ENCODE measurements at regions not wholly inside any gene's neighbourhood (a gene's known extent, or its start where the extent isn't known, plus 50 kb on each side); places are given as distances from the start of the nearest gene placed in this dataset.

DNA sequence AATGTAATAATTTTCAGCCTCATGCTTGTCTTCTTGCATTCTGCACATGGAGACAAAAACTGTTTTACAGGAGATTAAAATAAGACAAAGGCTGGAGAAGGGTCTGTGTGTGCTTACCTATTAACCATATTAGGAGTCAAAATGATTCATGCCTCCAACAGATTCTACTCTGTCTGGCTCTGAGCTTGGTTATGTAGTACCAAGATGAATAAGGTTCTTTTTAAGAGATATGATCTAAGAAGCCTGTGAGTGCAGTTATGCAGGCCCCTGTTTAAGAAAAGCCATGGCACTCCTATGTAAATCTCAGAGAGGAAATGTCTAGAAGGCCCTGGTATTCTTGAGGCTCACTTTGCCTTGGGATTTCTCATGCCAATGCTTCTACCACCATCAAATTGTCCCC, 486.6 kb upstream of the CDH11 start (continued):
- TF ChIP-seq MAFK (IDR thresholded peaks at IDR 0.05; ENCODE audit: low read depth, low read length) (no peak), BCL11A (IDR thresholded peaks at IDR 0.05; ENCODE audit: low read depth in 2 of 2, low read length in 2 of 2) (no peak), SAP30 (IDR thresholded peaks at IDR 0.05; ENCODE audit: insufficient read depth, insufficient replicate concordance, low read length) (no peak)

Data from H1 (cell line).